GM19023 (cell line): ENCODE measurements at regions not wholly inside any gene's neighbourhood (a gene's known extent, or its start where the extent isn't known, plus 50 kb on each side); places are given as distances from the start of the nearest gene placed in this dataset.
"Not testable (repeated sequence)": the region's sequence is repeated elsewhere in the genome, so short reads cannot be mapped to it uniquely, and the experiment has no call there.

Experiments
- ATAC-seq: cut with Tn5 transposase; IDR thresholded peaks from one replicate; pipeline ENCODE4 v1.9.1; 2021; ENCODE audit warnings: mild to moderate bottlenecking, moderate library complexity; ENCODE audit not compliant: unreplicated experiment

DNA sequence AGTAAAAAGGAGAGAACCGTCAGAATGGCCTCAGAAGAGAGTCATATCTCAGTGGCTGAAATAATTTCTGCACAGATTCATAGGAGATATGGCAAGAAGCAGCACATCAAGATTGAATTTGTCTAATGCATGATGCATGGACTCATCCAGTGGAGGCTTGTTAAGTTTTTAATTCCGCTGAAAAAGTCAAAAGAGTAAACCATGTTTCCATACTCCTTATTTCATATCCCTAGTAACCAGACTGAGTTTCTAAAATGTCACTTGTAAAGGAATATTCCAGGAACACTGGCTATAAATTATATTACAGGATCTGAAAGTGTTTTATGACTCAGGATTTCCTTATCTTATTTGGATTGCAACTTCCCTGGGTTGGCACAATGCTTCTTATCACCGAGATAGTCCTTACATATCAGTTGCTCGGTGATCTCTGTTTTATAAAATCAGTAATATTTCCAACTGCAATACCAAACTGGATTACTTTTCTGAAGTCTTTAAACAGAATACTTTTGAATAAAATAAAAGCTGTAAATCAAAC lies 180.2 kb upstream of the TSC22D1 start:
- no peak for ATAC-seq

DNA sequence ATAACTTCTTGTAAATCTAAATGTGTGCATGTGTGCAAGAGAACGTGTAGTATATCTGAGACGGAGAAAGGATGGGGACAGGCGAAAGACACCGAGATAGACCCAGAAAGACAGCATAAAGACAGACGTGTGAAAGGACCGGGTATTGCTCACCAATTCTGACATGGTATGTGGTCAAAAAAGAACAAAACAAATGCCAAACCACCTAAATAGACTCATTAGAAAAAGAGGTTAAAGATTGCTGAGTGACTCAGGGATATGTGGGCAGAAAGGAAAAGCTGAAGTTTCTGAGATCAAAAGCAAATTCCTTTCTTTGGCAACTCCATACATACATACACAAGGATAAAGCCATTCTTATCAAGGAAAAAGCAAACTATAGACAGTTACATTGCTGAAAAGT lies 179.7 kb upstream of the TSC22D1 start:
- no peak for ATAC-seq

DNA sequence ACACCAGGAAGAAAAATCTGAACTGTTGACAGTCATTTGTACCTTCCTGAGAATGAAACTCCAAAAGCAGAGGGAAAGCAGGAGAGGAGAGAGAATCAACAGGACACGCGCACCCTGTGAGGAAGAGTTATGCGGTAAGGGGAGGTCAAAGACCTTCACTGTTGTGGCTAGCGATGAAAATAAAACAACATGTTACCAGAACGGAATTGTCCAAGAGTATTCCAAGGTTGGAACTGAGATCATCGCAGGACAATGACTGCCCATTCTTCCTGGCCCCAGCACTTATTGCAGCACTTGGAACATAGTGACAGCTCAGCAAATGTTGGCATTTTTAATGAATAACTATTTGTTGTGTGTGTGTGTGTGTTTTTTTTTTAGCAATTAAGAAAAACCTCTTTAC lies 176.0 kb upstream of the TSC22D1 start:
- ATAC-seq: no peak

DNA sequence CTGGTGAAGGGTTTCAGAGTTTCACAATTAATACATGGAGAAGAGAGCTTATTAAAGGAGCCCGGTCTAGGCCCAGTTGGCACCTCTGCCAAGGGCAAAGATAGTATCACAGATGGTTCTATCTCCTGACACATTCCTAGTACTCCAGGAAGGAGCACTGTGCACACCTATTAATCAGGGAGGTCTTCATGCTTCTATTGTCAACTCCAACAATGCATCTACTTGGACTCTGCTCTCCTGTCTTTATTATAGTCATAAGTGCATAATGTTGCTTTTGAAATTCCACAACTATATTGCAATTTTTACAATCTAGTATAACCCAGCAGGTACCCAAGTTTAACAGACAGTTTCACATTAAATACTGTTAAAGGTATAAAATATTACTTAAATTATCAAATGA lies 174.5 kb upstream of the TSC22D1 start:
- no peak for ATAC-seq

- no peak for ATAC-seq
These were observed 173.8 kb upstream of the TSC22D1 start for GRCh38 chr13:44749906-44750305.

GRCh38 chr13:44748439-44748838 lies 172.3 kb upstream of the TSC22D1 start:
- ATAC-seq: no peak

GRCh38 chr13:44747179-44747578 lies 171.0 kb upstream of the TSC22D1 start:
- ATAC-seq: no peak

GRCh38 chr13:44746690-44747089 lies 170.6 kb upstream of the TSC22D1 start:
- ATAC-seq: no peak

GRCh38 chr13:44744880-44745633 lies 168.9 kb upstream of the TSC22D1 start:
- ATAC-seq: no peak

DNA sequence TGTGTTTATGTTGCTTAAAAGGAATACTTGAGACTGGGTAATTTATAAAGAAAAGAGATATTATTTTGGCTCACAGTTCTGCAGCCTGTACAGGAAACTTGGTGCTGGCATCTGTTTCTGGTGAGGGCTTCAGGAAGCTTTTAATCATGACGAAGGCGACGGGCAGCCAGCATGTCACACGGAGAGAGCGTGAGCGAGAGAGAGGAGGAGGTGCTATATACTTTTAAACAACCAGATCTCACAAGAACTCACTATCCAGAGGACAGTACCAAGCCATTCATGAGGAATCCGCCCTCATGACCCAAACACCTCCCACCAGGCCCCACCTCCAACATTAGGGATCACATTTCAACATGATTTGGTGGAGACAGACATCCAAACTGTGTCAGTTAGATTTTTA lies 163.4 kb upstream of the TSC22D1 start:
- ATAC-seq: no peak

DNA sequence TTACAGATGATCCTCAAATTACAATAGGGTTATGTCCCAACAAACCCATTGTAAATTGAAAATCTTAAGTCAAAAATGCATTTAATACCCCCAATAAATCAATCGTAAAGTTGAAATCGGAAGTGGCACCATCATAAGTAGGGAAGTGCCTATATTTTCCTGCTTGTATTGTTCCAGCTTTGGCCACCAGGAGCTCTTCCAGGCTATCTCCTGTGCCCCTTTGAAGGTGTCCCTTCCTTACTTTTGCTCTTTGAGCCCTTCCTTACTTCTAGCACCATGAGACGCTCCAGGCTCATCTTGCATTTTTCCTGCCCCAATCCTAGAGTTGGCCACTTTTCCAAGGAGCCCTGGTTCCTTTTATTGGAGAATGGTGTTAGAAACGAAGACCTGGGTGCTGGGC lies 163.0 kb upstream of the TSC22D1 start:
- no peak for ATAC-seq

DNA sequence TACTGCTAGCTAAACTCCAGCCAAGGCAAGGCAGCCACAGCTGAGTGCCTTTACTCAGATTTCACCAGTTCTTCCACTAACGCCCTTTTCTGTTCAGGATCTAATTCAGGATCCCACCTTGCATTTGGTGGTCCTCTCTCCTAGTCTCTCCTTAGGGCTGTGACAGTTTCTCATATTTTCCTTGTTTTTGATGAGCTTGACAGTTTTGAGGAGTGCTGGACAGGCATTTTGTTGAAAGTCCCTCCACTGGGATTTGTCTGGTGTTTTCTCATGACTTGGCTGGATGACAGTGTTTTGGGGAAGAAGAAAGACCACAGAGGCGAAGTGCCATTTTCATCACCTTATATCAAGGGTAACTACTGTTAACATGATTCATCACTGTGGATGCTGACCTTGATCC lies 162.3 kb upstream of the TSC22D1 start:
- ATAC-seq: no peak

DNA sequence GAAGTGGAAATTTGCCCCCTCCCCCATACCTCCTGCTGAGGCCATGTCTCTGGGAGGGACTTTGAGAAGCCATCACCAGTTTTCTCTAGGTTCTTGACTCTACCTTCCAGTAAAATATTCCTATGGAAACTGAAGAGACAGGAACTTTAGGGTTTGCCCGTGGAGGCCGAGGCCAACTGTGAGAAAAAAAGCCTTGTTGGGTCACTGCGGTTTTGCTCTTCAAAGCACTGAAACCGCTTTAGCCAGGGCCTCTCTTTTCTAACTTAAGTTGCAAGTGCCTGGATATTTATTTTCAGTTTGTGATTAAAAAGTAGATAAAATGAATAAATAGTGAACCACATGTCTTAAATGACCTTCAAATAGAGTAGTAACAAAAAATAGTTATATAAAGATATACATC lies 159.7 kb upstream of the TSC22D1 start:
- ATAC-seq: no peak

GRCh38 chr13:44734201-44734707 lies 158.1 kb upstream of the TSC22D1 start:
- no peak for ATAC-seq

DNA sequence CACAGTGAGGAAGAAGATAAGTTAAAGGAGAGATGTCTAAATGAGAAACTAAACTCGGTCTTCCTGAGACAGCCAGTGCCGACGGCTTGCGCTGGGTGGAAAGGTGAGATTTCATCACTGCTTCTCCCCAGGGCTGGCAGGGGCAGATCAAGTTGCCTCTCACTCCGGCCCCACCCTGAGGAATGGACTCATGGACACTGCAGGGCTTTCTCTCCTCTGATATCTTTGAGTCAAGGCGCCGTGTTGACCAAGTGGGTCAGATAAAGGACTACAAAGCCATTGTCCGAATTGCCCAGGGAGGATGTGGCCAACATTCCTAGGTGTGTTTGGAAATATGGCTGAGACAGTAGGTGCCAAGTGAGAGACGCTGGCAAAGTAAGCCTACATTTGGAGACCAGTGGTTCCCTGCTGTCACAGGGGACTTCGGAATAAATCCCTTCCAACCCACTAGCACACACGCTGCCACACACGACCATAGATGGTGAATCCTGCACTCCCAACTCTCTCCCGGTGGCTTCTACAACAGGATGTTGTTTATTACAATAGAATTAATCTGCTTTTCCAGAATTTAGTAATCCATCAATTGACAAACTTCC lies 156.5 kb upstream of the TSC22D1 start:
- ATAC-seq: no peak

GRCh38 chr13:44730851-44731250 lies 154.7 kb upstream of the TSC22D1 start:
- no peak for ATAC-seq

- ATAC-seq: no peak
These were observed 154.0 kb upstream of the TSC22D1 start for GRCh38 chr13:44730099-44730498.

- ATAC-seq: not testable (repeated sequence)
These were observed 151.5 kb upstream of the TSC22D1 start for GRCh38 chr13:44727591-44727990.

- no peak for ATAC-seq
These were observed 150.6 kb upstream of the TSC22D1 start for GRCh38 chr13:44726778-44727177.

DNA sequence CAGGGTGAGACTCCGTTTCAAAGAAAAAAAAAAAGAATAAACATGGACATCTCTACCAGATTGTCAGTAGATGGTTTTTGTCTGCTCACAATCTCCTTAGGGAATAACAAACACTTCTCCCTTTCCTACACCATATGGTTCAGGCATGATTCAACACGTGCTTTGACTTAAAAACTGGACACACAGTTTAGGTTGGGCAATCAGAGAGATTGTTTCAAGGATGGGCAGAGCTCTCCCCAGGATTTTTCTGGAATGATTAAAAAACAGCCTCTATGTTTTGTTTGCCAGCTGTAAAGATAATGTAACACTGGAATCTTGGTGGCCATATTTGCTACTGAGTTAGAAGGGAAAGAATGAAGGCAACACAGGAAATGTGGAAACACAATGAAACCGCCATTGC lies 150.1 kb upstream of the TSC22D1 start:
- no peak for ATAC-seq

- ATAC-seq: no peak
These were observed 143.9 kb upstream of the TSC22D1 start for GRCh38 chr13:44719857-44720671.
